NCI-H187 (cell line): ENCODE measurements at regions not wholly inside any gene's neighbourhood (a gene's known extent, or its start where the extent isn't known, plus 50 kb on each side); places are given as distances from the start of the nearest gene placed in this dataset.

Experiments used
- DNase-seq, 2 experiments: peaks; one replicate each; lab custom pipeline; 2025; lab: John Stamatoyannopoulos, UW

DNA sequence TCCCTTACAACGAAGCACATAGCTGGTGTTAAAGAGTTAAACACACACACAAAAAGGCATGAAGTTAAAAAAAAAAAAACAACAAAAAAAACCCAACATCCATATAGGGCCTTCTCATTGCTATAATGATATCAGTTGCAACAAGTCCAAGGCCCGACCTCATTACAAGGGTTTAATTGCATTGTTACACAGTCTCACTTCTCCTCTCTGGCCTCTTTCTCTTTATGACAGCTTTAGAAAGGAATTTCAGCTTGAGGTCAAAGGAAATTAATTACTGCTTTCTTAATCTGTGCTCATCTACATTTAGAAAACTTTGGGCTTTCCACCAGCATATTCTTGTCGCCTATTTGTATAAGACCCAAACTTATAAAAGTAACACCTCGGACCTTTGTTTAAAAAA is 342.1 kb downstream of the NR2F2 start:
- no peak for DNase-seq

DNA sequence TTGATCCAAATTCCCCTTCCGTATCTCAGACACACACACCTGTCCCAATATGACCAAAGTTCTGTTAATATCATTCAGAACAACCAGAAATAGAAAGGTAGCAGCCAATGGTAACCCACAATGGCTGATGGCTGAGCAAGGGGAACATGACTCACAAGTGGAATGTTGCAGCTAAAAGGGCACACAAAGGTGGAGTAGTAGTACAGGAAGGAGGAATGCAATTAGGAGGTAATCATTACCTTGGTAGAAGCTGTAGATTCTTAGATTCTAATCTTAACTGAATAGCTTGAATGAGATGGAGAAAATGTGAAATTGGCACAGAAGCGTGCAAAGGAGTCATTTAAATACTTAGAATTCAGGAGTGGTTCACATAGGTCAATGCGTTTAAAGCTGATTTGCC is 347.9 kb downstream of the NR2F2 start:
- DNase-seq = no peak

DNA sequence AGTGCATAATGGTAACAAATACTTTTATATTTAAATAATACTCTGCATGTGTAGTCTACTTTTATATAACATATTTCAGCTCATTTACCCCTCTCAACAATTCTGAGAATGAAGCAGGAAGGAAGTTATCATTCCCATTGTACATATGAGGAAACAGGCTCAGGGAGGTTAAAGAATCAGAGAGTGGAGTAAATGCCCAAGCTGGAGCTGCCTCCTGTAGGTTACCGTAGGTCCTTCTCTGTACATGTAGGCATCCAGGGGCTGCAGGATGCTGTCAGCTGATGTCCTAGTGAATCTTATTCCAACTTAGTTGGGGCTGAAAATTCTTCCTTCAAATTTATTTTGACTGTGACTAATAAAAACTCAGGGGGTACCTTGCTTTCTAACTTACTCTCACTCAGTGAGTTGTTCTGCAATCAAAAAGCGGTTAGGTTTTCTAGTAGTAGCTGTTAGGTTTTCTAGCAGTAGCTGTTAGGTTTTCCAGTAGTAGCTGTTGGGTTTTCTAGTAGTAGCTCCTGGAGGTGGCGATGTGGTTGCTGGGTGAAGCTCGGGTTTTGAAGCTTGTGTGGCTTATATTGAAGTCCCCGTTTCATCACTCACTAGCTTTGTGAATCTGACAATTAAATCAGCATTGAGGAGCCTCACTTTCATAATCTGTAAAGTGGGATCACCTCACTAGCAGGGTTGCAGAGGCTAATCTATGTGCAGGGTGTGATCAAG is 357.0 kb downstream of the NR2F2 start:
- no peak for DNase-seq

DNA sequence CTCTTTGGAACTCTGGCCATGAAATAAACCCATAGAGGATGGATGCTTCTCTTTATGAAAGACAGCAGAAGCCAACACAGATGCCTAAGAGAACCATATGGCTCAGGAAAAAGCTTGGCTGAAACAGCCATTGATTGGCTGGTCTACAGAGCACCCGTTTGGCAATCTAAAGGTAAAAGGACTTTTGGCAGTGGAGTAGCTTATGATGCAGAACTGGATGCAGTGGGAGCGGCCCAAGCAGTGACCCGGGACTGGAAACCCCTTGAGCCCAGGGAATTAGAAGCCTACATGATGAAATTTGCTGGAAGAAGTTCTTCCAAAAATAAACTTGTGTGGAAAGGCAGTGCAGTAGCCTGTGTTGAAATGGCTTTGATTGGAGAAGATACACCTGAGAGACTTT is 360.2 kb downstream of the NR2F2 start:
- DNase-seq = no peak

DNA sequence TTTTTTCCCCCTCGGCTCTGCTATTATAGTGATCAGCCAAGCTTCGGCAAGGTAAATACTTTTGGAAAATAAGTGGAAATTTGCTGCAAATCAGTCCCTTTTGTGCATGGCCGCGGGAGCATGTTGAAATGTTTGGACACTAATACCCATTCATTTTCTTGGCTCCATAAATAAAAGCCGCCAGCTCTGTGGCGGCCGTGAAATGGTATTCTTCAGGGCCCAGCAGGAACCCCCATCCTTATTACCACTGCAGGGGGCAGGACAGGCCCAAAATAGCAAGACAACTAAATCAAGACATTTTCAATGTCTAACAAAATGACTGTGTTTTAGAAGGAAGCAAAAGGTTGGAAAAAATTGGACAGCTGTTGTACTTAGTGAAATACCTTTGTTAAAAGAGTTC is 362.3 kb downstream of the NR2F2 start:
- DNase-seq = no peak

DNA sequence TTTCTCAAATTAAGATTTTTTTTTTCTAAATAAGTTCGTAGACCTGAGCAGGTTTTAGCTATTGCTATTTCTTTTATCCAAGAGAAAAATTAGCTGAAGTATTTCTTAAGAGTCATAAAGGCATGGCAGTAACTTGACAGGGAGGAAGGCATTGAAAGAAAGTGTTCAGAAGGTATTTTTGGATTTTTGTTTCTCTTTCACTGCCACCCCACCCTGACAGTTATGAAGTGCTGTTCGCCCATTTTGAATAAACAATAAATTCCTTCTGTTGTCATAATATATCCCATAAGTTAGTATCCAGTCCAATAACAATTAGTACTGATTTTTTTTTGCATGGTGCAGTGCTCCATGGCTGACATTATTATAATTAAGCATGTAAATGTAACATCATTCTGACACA is 363.0 kb downstream of the NR2F2 start:
- no peak for DNase-seq

DNA sequence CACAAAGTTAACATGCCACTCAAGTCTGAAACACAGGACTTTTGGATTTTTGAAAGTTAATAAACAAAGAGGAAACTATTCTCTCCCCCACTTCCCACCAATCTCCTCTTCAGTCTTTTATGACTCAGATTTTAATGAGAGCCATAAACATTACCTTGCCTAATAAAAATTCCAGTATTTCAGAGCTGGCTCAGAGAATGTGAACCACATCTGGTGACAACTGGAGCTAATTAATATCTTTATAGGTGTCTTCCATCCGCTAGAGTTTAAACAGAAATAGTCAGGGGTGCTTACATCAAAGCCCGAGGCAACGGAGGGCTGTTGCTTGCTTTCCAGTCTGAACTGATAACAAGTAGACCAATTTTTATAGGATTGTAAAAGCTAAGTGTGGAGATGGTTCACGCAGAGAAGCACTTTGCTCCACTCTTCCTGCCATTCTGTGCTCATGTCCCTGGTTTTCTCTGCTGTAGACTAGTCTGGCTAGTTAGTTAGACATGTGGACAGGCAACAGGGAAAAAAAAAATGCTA is 363.6 kb downstream of the NR2F2 start:
- DNase-seq = no peak

DNA sequence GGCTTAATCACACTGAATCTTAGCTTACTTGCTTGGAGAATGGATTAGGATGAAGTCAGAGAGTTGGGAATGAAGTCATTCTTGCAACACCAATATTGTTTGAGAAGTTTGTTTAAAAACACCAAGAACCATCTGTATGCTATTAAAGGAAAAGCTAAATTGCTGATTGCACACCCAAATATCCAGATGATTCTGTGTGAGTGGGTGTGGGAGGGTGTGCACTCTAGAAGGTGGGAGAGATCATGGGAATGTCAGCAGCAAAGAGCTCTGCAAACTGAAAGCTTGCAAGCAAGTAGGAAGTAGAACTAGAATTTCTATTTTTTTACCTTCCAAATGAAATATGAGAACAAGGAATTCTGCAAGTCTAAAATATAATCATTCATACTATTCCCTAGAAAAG is 364.9 kb downstream of the NR2F2 start:
- DNase-seq = no peak

DNA sequence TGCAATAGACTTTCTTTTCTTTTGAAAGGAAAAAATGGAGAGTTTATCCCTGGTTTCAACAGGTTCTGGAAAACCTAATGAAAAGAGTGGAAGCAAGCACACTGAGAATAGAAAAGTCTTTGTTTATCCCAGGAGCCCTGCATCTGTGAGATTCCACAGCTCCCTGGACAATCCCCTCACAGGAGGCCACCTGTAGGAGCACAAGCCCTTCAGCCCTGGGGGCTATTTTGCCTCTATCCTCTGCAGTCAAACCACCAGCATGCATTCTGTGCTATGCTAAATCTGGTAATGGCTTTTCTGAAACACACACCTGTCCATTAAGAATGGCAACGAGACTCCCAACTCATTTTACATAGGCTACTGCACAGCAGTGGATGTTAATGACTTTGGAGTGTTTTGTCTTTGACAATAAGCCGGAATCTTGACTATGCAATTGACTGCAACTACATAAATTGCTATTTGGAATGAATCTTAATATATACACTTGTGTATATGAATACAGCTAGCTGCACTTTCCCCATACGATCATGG is 369.4 kb downstream of the NR2F2 start:
- DNase-seq = peak; percentile 56 to 65

DNA sequence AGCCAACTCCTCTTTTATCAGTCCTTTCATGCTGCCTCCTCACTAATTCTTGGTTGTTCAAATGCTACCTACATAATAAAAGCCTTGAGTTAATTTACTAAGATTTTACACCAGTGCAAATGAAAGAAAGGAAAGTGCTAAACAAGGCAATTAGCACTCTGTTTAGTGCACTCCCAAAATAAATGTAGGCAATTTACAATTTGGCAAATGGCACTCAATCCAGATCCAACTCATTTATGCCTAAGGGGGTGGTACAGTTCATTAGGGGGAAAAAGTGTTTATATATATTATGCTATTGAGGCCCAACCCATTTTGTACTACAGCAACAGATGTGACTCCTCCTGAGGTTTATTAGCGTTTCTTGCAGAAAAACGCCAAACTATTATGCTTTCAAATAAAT is 370.1 kb downstream of the NR2F2 start:
- DNase-seq = no peak

DNA sequence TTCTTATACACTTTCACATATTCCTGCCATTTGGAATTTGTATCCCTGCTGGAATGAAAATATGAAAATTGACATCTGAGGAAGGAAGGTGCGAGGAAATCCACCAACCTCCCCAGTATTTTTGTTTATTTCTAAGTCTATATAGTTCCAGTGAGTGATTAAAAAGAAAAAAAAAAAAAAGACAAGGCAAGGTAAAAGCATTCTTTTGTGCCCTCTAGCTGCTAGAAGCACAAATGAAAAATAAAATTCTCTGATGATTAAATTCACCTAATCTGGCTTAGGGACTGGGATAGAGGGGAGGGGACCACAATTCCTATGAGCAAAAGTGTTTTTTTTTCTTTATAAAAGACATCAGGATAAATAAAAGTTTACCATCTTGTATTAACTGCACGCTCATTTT is 370.9 kb downstream of the NR2F2 start:
- no peak for DNase-seq

DNA sequence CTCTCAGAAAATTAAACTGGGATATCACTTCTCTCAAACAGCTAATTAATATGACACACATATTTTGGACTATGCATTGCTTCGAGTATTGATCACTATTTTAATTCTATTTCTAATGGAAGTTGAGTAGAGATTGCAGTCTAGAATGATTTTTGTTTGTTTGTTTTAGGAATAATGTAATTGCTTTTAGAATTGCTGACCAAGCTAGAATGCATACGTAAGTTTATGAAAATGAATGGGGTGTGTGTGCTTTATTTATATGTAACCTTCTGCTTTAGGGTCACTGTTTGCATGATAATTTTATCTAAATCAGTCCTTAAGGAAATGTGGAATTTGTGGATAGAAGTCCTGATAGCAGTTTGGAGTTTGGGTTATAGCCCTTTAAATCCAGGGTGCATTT is 371.4 kb downstream of the NR2F2 start:
- no peak for DNase-seq

DNA sequence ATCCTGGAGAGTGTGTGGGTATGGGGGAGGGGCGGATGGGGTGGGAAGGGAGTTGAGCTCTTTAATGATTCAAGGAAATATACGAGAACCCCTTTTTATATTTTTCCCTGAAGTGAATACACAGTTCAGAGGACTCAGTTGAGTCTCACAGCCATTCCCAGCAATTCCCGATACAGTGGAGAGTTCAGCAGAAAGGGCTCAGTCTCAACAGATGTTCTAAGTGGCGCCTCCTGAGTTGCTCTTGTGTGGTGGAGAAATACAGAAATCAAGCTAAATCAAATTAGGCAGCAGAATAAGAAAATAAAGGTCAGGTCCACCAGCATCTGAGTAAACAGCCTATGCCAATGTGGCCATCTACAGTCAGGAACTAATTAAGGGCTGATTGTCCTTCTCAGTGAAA is 372.1 kb downstream of the NR2F2 start:
- no peak for DNase-seq

DNA sequence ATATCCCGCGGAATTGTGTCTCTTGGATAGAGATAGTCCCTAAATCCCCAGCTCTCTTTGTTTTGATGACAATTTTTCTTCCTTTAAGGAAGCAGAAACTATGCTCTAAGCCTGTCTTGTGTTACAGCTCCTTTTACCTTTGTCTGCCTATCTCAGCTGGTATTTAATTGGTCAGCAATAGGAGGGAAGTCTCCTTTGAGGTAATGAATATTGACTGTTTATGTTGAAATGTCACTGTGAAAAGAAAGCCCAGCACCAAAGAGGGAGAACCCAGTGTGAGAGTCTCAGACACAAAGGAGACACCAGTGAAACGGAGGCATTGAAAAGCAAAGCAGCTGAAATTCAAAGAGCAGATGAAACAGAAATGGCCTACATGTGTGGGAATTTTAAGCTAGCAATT is 372.6 kb downstream of the NR2F2 start:
- no peak for DNase-seq

DNA sequence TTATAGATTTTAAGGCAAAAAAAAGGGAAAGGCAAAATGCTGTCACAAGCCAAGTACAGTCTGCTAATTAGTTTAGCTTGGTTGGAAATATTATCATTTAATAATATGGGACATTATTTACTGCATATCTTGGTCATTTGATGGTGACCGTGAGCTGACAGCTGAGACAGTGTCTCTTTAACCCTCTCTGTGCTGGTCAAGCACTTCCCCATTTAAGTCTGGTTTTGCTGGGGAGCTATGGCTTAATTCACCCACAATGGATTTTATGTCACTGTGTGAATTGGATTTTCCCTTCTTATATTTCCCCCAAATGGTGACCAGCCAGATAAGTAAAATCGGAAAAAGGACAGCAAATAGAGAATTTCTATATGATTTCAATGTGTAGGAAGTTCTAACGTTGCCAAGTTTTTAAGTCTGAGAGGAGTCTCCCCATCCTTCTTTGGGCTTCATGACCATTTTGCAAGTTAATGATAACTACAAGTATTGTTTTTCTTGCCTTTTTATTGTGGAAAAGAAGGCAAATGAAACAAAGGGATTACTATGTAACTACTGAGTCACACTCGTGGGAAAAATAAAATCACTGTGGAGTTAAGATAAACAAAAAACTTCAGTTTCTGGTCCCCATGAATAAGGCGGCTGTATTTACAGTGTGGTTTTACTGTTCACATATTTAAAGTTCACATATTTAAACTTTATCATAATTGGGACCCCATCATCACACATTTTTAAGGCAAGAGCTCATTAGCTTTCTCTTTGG is 373.5 kb downstream of the NR2F2 start:
- no peak for DNase-seq

DNA sequence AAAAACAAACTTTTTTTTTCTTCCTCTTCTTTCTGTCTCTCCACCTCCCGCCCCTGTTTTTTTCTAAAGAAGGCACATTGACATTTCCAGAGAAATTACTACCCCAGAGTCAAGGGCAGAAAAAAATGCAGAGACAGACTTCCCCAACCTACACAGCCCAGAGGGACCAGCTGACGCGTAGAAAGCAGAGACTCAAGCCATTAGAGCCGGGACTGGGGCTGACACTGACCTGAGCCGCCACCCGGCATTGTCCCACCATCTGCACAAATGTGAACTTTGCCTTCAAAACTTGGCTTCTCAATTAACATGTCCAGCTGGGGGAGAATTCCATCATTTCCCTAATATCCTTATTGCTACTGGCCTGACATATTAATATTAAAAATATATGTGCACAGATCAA is 385.6 kb downstream of the NR2F2 start:
- no peak for DNase-seq

DNA sequence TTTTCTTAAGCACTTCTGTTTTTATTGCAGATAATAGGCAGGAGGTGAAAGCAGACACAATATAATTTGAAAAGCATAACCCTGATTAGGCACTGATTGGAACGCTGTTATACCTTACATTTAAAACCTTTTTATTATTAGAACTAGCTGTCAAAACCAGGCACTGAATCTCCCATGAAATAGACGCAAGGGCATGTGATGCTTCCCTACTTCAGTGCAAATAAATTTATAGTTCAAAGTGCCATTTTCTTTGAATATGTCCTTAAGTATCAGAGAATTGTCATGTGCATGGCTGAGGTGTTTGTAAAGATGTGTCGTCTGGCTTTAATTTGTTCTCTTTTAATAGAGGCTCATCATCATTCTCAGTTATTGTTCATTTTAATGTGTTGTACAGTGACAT is 386.0 kb downstream of the NR2F2 start:
- no peak for DNase-seq

DNA sequence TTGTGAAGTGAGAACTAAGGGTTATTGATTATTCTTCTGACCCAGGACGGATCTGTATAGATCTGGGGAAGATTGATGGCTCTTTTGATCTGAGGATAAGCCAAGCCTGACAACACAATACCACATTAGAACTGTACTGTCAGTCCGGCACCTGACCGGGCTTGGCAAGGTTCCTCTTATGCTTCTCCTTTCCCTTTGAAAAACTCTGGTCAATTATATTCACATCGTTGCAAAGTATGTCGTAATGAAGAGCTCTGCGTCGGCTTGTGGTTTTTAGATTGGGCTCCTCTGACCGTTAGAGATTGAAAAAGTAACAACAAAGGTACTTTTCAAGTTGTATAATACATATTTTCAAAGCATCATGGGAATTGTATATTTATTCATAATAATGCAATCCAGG is 389.8 kb downstream of the NR2F2 start:
- DNase-seq = no peak

DNA sequence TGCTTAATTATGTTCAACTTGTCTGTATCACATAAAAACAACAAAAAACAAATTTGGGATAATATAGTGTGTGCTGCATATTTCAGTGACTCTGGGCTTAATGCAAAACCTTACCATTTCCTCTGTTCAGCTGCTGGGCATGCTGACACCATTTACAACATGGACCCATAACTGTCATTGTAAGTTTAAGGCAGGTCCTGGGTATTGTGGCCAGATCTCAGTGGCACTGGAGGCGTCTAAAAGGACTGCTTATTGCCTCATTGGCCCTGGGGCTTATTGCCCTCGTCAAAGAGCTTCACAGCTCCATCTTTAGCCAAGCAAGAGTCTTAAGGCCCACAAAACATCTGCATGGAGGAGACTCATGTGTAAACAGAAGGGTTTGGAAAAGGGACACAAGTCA is 390.2 kb downstream of the NR2F2 start:
- no peak for DNase-seq

DNA sequence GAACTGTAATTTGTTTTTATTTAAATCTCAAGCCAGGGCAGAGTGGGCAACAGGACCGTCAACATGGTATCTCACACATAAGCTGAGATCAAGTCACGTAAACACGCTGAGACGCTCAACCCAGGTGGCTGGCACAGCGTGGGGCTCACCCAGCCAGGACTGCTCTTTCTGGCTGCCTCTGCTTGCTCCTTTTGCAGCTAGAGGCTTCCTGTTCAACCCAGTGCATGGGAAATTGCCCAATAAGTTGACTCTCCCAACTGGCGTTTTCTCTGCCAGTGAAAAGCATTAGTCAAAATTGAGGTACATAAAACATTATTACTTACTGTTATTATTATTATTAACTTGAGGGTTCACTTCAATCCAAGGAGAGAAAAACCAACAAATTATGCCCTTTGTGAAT is 398.1 kb downstream of the NR2F2 start:
- no peak for DNase-seq

DNA sequence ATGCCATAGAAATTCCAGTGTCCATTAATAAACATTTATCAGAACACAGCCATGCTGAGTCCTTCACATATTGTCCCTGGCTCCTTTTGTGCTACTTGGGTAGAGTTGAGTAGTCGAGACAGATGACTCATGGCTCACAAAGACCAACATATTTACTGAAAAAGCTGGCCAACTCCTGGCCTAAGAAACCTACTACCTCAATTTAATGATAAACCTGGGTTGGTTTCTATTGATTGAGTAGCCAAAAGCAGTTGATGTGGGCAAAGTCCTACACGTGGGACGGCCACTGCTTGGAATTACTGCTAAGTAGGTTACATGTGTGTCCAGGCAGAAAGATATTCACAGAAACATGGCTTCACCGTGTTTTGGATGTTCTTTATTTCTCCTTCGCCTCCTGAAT is 402.2 kb downstream of the NR2F2 start:
- DNase-seq = no peak

DNA sequence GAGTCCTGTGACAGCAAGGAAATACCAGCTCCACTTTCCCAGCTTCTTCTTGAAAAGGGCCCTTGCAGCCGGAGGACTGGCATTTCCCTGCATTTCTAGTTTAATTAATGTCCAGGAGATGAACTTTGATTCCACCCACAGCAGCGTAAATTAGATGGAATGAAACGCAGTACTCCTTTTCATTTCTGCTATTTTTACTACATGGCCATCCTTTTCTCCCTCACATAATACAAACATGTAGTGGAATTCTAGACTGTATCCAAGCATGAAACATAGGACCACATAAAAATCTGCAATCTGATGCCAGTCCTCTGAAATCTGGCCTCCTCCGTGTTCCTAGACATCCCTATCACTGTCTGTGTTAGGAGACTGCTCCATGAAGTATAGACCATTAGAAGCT is 403.2 kb downstream of the NR2F2 start:
- no peak for DNase-seq

DNA sequence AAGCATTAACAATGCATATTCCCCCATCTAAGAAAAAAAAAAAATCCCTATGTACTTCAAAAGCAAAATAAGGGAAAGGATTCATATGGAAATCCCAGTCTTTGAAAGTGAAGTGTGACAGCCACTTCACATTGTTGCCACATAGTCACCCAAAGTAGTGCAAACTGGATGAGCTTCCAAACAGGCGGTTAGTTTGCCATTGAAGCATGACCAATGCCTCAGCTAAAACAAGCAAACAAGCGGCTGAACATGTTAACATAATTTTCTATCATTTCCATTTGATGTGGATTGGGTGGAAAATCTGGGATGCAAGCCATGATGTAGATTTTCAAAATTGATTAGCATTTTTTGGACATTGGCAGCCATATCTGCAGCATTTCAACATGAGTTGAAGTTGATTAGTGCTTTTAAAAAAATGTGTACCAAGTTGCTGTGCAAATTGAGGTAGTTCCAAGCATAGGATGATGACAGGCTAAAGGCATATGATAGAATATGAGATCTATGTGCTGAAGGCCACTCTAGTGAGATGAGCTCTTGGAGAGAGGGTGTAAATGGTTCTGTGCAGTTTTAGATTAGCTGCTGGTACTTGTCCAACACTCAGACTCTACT is 405.2 kb downstream of the NR2F2 start:
- no peak for DNase-seq
